Keratinocyte (primary cell): ENCODE measurements at regions not wholly inside any gene's neighbourhood (a gene's known extent, or its start where the extent isn't known, plus 50 kb on each side); places are given as distances from the start of the nearest gene placed in this dataset.

Experiments
- DNase-seq: peaks from one replicate; pipeline ENCODE4 v3.0.0-alpha.2; 2011; ENCODE audit warnings: low read depth, missing footprints, low spot score
- FAIRE-seq: peaks from 2 replicates; lab custom pipeline; 2011; peaks lifted over from hg19 to GRCh38; lab: Jason Lieb, UNC
- H2AFZ ChIP-seq: 2 replicates; pipeline ENCODE4 v1.6.0; 2012; ENCODE audit warnings: low read length, control low read depth, inconsistent platforms; ENCODE audit not compliant: control insufficient read depth
- H3K27ac ChIP-seq: 2 replicates; pipeline ENCODE4 v1.5.1; 2011; ENCODE audit warnings: low read length; ENCODE audit not compliant: control insufficient read depth, insufficient read depth
- H3K27me3 ChIP-seq: 3 replicates; pipeline ENCODE4 v1.6.0; 2011; ENCODE audit warnings: low read length; ENCODE audit not compliant: control insufficient read depth, insufficient read depth; ENCODE audit errors: extremely low read depth
- H3K36me3 ChIP-seq, 2 experiments: 2 replicates in 1 of 2; 3 replicates in 1 of 2; pipeline ENCODE4 v1.5.1; 2011; ENCODE audit warnings: low read length in 2 of 2, mild to moderate bottlenecking in 1 of 2; ENCODE audit not compliant: control insufficient read depth in 2 of 2, insufficient read depth in 2 of 2; ENCODE audit errors: extremely low read depth in 1 of 2
- H3K4me1 ChIP-seq: 3 replicates; pipeline ENCODE4 v1.5.1; 2011; ENCODE audit warnings: low read length; ENCODE audit not compliant: control insufficient read depth, insufficient read depth; ENCODE audit errors: extremely low read depth
- H3K4me2 ChIP-seq: 3 replicates; pipeline ENCODE4 v1.6.0; 2011; ENCODE audit warnings: low read depth, low read length; ENCODE audit not compliant: control insufficient read depth, insufficient read depth; ENCODE audit errors: extremely low read depth
- H3K4me3 ChIP-seq, 3 experiments: fragments of 200-600 bp in 1 of 3; sonication (generic) in 1 of 3; 2 replicates in 2 of 3; 3 replicates in 1 of 3; pipeline ENCODE4 v1.5.1; 2011 to 2016; ENCODE audit warnings: low read length in 3 of 3, mild to moderate bottlenecking in 3 of 3, control low read depth in 2 of 3, inconsistent platforms in 1 of 3, low read depth in 1 of 3, mixed read lengths in 1 of 3, mixed run types in 1 of 3, moderate library complexity in 1 of 3; ENCODE audit not compliant: control insufficient read depth in 2 of 3, insufficient read depth in 2 of 3; ENCODE audit errors: extremely low read depth in 1 of 3
- H3K79me2 ChIP-seq: 2 replicates; pipeline ENCODE4 v1.6.0; 2012; ENCODE audit warnings: low read length; ENCODE audit not compliant: control insufficient read depth, insufficient read depth
- H3K9ac ChIP-seq: 3 replicates; pipeline ENCODE4 v1.6.0; 2011; ENCODE audit warnings: low read length; ENCODE audit not compliant: control insufficient read depth, insufficient read depth; ENCODE audit errors: extremely low read depth
- H3K9me1 ChIP-seq: 3 replicates; pipeline ENCODE4 v1.6.0; 2011; ENCODE audit warnings: low read length; ENCODE audit not compliant: control insufficient read depth, insufficient read depth; ENCODE audit errors: extremely low read depth
- H3K9me3 ChIP-seq: 2 replicates; pipeline ENCODE4 v1.5.1; 2012; ENCODE audit warnings: low read depth, low read length; ENCODE audit not compliant: control insufficient read depth
- H4K20me1 ChIP-seq: 3 replicates; pipeline ENCODE4 v1.6.0; 2011; ENCODE audit warnings: low read length; ENCODE audit not compliant: control insufficient read depth, insufficient read depth; ENCODE audit errors: extremely low read depth
- EZH2 ChIP-seq: IDR thresholded peaks from one replicate; pipeline ENCODE4 v1.6.1; 2012; ENCODE audit warnings: inconsistent platforms, mild to moderate bottlenecking, low read length, moderate library complexity
- dilution Hi-C: fragments of 300-500 bp; cut with MboI; formaldehyde crosslinking; loops from one replicate; pipeline ENCODE4 v1.7.0; 2020; ENCODE audit warnings: low sequenced_read_pairs; ENCODE audit not compliant: extremely low pct_ligation_motif_present
- TF ChIP-seq, protein P1 (sequence below), 3 experiments: IDR thresholded peaks in 1 of 3; conservative IDR thresholded peaks in 1 of 3; optimal IDR thresholded peaks in 1 of 3; 2 replicates in 2 of 3; 3 replicates in 1 of 3; pipeline versions ENCODE3 to v1.5.1; 2011; ENCODE audit warnings: low read length in 3 of 3, mild to moderate bottlenecking in 3 of 3, moderate library complexity in 2 of 3, control low read depth in 1 of 3, inconsistent platforms in 1 of 3; ENCODE audit not compliant: insufficient read depth in 2 of 3; ENCODE audit errors: extremely low read depth in 1 of 3

DNA sequence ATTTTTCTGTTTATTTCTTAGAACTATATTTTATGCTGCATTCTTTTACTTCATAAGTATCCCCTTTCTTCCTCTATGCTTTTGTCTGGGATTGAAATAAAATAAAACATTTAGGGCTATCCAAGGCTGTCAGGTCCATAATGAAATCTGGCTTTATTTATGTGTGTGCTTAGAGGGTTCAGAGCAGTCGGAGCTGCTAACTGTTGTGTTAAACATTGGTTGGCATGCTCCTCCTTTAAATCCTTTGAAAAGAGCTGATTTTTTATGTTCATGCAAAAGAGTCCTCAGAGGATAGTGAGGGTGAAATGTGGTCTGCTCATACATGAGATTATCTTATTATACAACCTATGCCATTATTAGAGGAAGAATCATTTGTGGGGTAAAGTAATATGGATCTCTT lies 322.3 kb upstream of the E2F7 start:
- Histone ChIP-seq H3K36me3 (no peaks in the 10 kb centered on the region), H3K9me1 (no peaks in the 10 kb centered on the region), H3K4me2 (no peak overlapping the region), H3K79me2 (no peaks in the 10 kb centered on the region), H4K20me1 (no peaks in the 10 kb centered on the region), H2AFZ (no peak overlapping the region), H3K4me1 (no peaks in the 10 kb centered on the region), H3K27me3 (no peaks in the 10 kb centered on the region), H3K9me3 (no peaks in the 10 kb centered on the region), H3K9ac (no peak overlapping the region), H3K27ac (no peak overlapping the region), H3K4me3 (no peak overlapping the region)
- dilution Hi-C loops, result no loop called here
- DNase-seq (no peak), FAIRE-seq (no peak)
- TF ChIP-seq, protein P1, sequence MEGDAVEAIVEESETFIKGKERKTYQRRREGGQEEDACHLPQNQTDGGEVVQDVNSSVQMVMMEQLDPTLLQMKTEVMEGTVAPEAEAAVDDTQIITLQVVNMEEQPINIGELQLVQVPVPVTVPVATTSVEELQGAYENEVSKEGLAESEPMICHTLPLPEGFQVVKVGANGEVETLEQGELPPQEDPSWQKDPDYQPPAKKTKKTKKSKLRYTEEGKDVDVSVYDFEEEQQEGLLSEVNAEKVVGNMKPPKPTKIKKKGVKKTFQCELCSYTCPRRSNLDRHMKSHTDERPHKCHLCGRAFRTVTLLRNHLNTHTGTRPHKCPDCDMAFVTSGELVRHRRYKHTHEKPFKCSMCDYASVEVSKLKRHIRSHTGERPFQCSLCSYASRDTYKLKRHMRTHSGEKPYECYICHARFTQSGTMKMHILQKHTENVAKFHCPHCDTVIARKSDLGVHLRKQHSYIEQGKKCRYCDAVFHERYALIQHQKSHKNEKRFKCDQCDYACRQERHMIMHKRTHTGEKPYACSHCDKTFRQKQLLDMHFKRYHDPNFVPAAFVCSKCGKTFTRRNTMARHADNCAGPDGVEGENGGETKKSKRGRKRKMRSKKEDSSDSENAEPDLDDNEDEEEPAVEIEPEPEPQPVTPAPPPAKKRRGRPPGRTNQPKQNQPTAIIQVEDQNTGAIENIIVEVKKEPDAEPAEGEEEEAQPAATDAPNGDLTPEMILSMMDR (optimal IDR thresholded peaks at IDR 0.05 in 1 of 3, IDR thresholded peaks at IDR 0.05 in 1 of 3, conservative IDR thresholded peaks at IDR 0.05 in 1 of 3; ENCODE audit: extremely low read depth in 1 of 3, insufficient read depth in 2 of 3, low read length in 3 of 3), result no peak
- no peak for TF ChIP-seq EZH2

DNA sequence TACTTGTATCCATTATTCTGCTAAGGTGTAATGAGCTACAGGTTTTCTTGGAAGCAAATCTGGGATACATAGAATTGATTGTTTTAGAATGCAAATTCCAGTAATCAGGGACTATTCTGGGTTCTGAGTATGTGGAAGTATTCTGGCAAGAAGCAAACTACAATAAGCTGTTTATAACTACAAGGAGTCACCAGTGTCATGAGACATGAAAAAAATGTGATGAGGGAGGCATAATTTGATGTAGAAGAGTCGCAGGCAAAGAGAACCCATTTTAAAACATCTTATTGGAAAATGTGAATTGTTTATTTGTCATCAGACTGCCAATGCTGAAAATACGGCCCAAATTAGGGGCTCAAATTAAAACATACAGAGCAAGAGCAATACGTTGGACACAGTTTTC lies 321.8 kb upstream of the E2F7 start:
- dilution Hi-C loops, result no loop called here

More for the DNA sequence above, 321.8 kb upstream of the E2F7 start:
- FAIRE-seq, result no peak
- Histone ChIP-seq H3K4me3 (no peak overlapping the region), H3K27me3 (no peaks in the 10 kb centered on the region), H3K9me3 (no peaks in the 10 kb centered on the region), H3K9ac (no peak overlapping the region), H4K20me1 (no peaks in the 10 kb centered on the region), H3K4me2 (no peak overlapping the region), H3K36me3 (no peaks in the 10 kb centered on the region), H2AFZ (no peak overlapping the region), H3K9me1 (no peaks in the 10 kb centered on the region), H3K4me1 (no peaks in the 10 kb centered on the region), H3K27ac (no peak overlapping the region), H3K79me2 (no peaks in the 10 kb centered on the region)
- TF ChIP-seq, protein P1 (optimal IDR thresholded peaks at IDR 0.05 in 1 of 3, IDR thresholded peaks at IDR 0.05 in 1 of 3, conservative IDR thresholded peaks at IDR 0.05 in 1 of 3; ENCODE audit: extremely low read depth in 1 of 3, insufficient read depth in 2 of 3, low read length in 3 of 3), result no peak
- no peak for TF ChIP-seq EZH2
- no peak for DNase-seq
